ENCODE measurements at regions not wholly inside any gene's neighbourhood (a gene's known extent, or its start where the extent isn't known, plus 50 kb on each side); places are given as distances from the start of the nearest gene placed in this dataset.

- no peak for DNase-seq
Observed at GRCh38 chr18:73514449-73514848, 633.2 kb downstream of the FBXO15 start.

- no peak for DNase-seq
Observed at GRCh38 chr18:73511771-73512503, 635.7 kb downstream of the FBXO15 start.

GRCh38 chr18:73509460-73509859, 638.2 kb downstream of the FBXO15 start:
- no peak for DNase-seq

- DNase-seq: no peak
Observed at GRCh38 chr18:73503326-73503725, 635.5 kb upstream of the NETO1 start.

GRCh38 chr18:73487966-73488365, 620.2 kb upstream of the NETO1 start:
- no peak for DNase-seq

- DNase-seq: no peak
Observed at GRCh38 chr18:73485166-73485565, 617.4 kb upstream of the NETO1 start.

GRCh38 chr18:73482901-73483300, 615.1 kb upstream of the NETO1 start:
- no peak for DNase-seq

- no peak for DNase-seq
Observed at GRCh38 chr18:73479477-73479876, 611.7 kb upstream of the NETO1 start.

- DNase-seq: no peak
Observed at GRCh38 chr18:73478191-73478590, 610.4 kb upstream of the NETO1 start.

- no peak for DNase-seq
Observed at GRCh38 chr18:73476031-73476430, 608.2 kb upstream of the NETO1 start.

GRCh38 chr18:73462092-73462491, 594.3 kb upstream of the NETO1 start:
- no peak for DNase-seq

- DNase-seq: no peak
Observed at GRCh38 chr18:73461780-73462059, 593.9 kb upstream of the NETO1 start.

- no peak for DNase-seq
Observed at GRCh38 chr18:73461038-73461779, 593.4 kb upstream of the NETO1 start.

GRCh38 chr18:73458186-73458964, 590.6 kb upstream of the NETO1 start:
- DNase-seq: no peak

GRCh38 chr18:73456643-73457042, 588.9 kb upstream of the NETO1 start:
- DNase-seq: no peak

- no peak for DNase-seq
Observed at GRCh38 chr18:73452866-73453265, 585.1 kb upstream of the NETO1 start.

- DNase-seq: no peak
Observed at GRCh38 chr18:73446502-73446901, 578.7 kb upstream of the NETO1 start.

GRCh38 chr18:73431620-73432019, 563.8 kb upstream of the NETO1 start:
- DNase-seq: no peak

- DNase-seq: no peak
Observed at GRCh38 chr18:73421010-73421409, 553.2 kb upstream of the NETO1 start.

GRCh38 chr18:73419531-73419930, 551.7 kb upstream of the NETO1 start:
- DNase-seq: no peak

- DNase-seq: no peak
Observed at GRCh38 chr18:73414598-73414997, 546.8 kb upstream of the NETO1 start.

GRCh38 chr18:73414069-73414468, 546.3 kb upstream of the NETO1 start:
- DNase-seq: no peak

- no peak for DNase-seq
Observed at GRCh38 chr18:73409242-73409641, 541.5 kb upstream of the NETO1 start.

- DNase-seq: no peak
Observed at GRCh38 chr18:73408469-73408868, 540.7 kb upstream of the NETO1 start.

Measured in hematopoietic multipotent progenitor cell treated with erythropoietin and hydrocortisone succinate and interleukin-3 and kit ligand, for 6 days (in vitro differentiated cells).